Body of pancreas (tissue), 4 donors: ENCODE measurements at regions not wholly inside any gene's neighbourhood (a gene's known extent, or its start where the extent isn't known, plus 50 kb on each side); places are given as distances from the start of the nearest gene placed in this dataset.

Experiments
- ATAC-seq: fragments of 150-250 bp; one replicate; pipeline ENCODE4 v1.9.1; 2016
- DNase-seq, 4 donors: peaks; one replicate each; pipeline ENCODE4 v3.0.0-alpha.2; 2019
- H3K27ac ChIP-seq, 4 donors: fragments of 200-600 bp; sonication (generic); 1 replicate in 3 of 4; 2 replicates in 1 of 4; pipeline versions ENCODE4 v1.5.1 to v1.6.1; 2016 to 2019; ENCODE audit warnings: mild to moderate bottlenecking in 1 of 4, mixed read lengths in 1 of 4, moderate library complexity in 1 of 4
- H3K27me3 ChIP-seq, 2 donors: fragments of 200-600 bp; sonication (generic); one replicate each; pipeline ENCODE4 v1.6.0; 2016; ENCODE audit warnings: mild to moderate bottlenecking in 1 of 2
- H3K36me3 ChIP-seq, 2 donors: fragments of 200-600 bp; sonication (generic); replicated peaks in 1 of 2; 2 replicates each; pipeline ENCODE4 v1.5.1; 2016; ENCODE audit warnings: low read depth in 2 of 2; ENCODE audit not compliant: insufficient read depth in 1 of 2
- H3K4me1 ChIP-seq: fragments of 200-600 bp; sonication (generic); one replicate; pipeline ENCODE4 v1.6.0; 2016
- H3K4me3 ChIP-seq, 2 donors: fragments of 200-600 bp; sonication (generic); 1 replicate in 1 of 2; 2 replicates in 1 of 2; pipeline ENCODE4 v1.5.1; 2016 to 2019
- H3K9me3 ChIP-seq, 3 donors: fragments of 200-600 bp; sonication (generic); 1 replicate in 2 of 3; 2 replicates in 1 of 3; pipeline ENCODE4 v1.5.1; 2016
- CTCF ChIP-seq, 7 experiments: fragments of 450-650 bp in 4 of 7; fragments of 200-600 bp in 3 of 7; sonication (generic) in 3 of 7; IDR thresholded peaks; one replicate each; pipeline ENCODE4 v1.5.1; 2016 to 2019; ENCODE audit warnings: antibody characterized with exemption in 7 of 7
- POLR2A ChIP-seq, 3 donors: fragments of 450-650 bp; IDR thresholded peaks; one replicate each; pipeline ENCODE4 v1.6.1; 2016; ENCODE audit warnings: antibody characterized with exemption in 3 of 3, mild to moderate bottlenecking in 2 of 3
- WGBS, 2 donors: methylation state at CpG; one replicate each; pipeline ENCODE4 v1.1.5; 2017; 5-methylcytosine and 5-hydroxymethylcytosine counted together
- intact Hi-C: fragments of 100-400 bp; cut with DNase I; formaldehyde crosslinking; loops from one replicate; pipeline ENCODE4 v1.15.1; 2023

- TF ChIP-seq POLR2A (IDR thresholded peaks at IDR 0.05), result no peak
- no peak for TF ChIP-seq CTCF (IDR thresholded peaks at IDR 0.05)
- Histone ChIP-seq H3K27ac (no peak overlapping the region), H3K36me3 (no peaks in the 10 kb centered on the region), H3K4me1 (no peaks in the 10 kb centered on the region), H3K9me3 (no peaks in the 10 kb centered on the region), H3K4me3 (no peak overlapping the region), H3K27me3 (no peaks in the 10 kb centered on the region)
- WGBS, 2 donors, result 45 to 55% methylated on average over 4 of the region's 4 CpGs
- DNase-seq, result no peak
- intact Hi-C loops, result no loop called here
- no peak for ATAC-seq
Measured at GRCh38 chr20:60573003-60573680, 614.9 kb downstream of the CDH26 start.

GRCh38 chr20:60576236-60576635 is 618.0 kb downstream of the CDH26 start:
- no peak for DNase-seq
- H3K9me3 ChIP-seq, result no peaks in the 10 kb centered on the region
- no peaks in the 10 kb centered on the region for H3K4me1 ChIP-seq
- ATAC-seq, result no peak
- WGBS, 2 donors, result 53 to 61% methylated on average over 2 of the region's 2 CpGs
- intact Hi-C loops, result no loop called here
- H3K27ac ChIP-seq, result no peak overlapping the region
- TF ChIP-seq POLR2A (IDR thresholded peaks at IDR 0.05) (no peak), CTCF (IDR thresholded peaks at IDR 0.05) (no peak)
- H3K4me3 ChIP-seq, result no peak overlapping the region
- H3K27me3 ChIP-seq, result no peaks in the 10 kb centered on the region
- H3K36me3 ChIP-seq, result no peaks in the 10 kb centered on the region

GRCh38 chr20:60579941-60580515 is 621.8 kb downstream of the CDH26 start:
- Histone ChIP-seq H3K4me3 (no peak overlapping the region), H3K27ac (no peak overlapping the region), H3K27me3 (no peaks in the 10 kb centered on the region), H3K4me1 (no peaks in the 10 kb centered on the region), H3K9me3 (no peaks in the 10 kb centered on the region), H3K36me3 (no peaks in the 10 kb centered on the region)
- ATAC-seq (no peak), DNase-seq (no peak)
- TF ChIP-seq POLR2A (IDR thresholded peaks at IDR 0.05) (no peak), CTCF (IDR thresholded peaks at IDR 0.05) (no peak)
- intact Hi-C loops, result no loop called here
- WGBS, 2 donors, result 64 to 71% methylated on average over 3 to 4 of the region's 4 CpGs

- 57 to 64% methylated on average over 4 of the region's 4 CpGs for WGBS, 2 donors
- intact Hi-C loops, result no loop called here
Measured at GRCh38 chr20:60581606-60582115, 623.4 kb downstream of the CDH26 start.

More at GRCh38 chr20:60581606-60582115, 623.4 kb downstream of the CDH26 start:
- no peaks in the 10 kb centered on the region for H3K27me3 ChIP-seq
- H3K9me3 ChIP-seq, result no peaks in the 10 kb centered on the region
- no peak for DNase-seq
- H3K4me1 ChIP-seq, result no peaks in the 10 kb centered on the region
- ATAC-seq, result no peak
- H3K27ac ChIP-seq, result no peak overlapping the region
- H3K36me3 ChIP-seq, result no peaks in the 10 kb centered on the region
- no peak overlapping the region for H3K4me3 ChIP-seq
- no peak for TF ChIP-seq CTCF (IDR thresholded peaks at IDR 0.05)
- no peak for TF ChIP-seq POLR2A (IDR thresholded peaks at IDR 0.05)
